ENCODE measurements at regions not wholly inside any gene's neighbourhood (a gene's known extent, or its start where the extent isn't known, plus 50 kb on each side); places are given as distances from the start of the nearest gene placed in this dataset.

DNA sequence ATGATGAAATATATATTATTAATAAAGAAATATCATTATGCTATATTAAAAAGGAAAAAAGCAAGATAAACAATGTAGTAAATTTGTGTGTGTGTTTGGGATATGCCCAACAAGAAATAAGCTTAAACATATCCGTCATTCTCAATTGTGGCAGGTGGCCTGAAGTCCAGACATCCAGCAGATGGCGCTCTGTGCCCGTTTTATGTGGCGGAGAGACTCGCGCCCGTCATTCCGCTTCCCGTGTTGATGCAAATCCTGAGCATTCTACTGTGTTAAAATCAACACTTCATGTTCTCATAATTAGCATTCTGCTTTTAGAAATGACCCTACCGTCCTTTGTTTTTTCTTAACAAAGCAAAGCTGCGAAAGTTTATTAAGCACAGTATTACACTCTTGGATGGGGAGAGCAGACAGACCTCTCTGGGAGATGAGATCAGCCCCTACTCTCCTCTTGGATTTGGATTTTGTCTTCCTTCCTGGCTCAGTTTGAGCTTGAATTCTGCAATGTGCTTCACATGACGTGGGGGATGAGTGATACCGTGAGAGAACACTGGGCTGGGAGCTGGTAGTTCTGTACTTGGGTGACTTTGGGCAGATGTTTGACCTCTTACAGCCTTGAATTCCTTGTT is 125.8 kb downstream of the MCHR2 start:
- peaks cover 3% of the 10 kb centered on the region for H3K27me3 ChIP-seq (ENCODE audit: control insufficient read depth, insufficient read depth, low read length)
- DNase-seq: peak; percentile 26
- no peaks in the 10 kb centered on the region for H3K36me3 ChIP-seq (replicated peaks; ENCODE audit: control insufficient read depth, insufficient read depth, low read length)
- H3K4me3 ChIP-seq (ENCODE audit: insufficient read depth, low read depth, low read length): no peak overlapping the region
